Activated CD8-positive, alpha-beta T cell treated with anti-CD3 and anti-CD28 coated beads for 36 hours (primary cell): ENCODE measurements at regions not wholly inside any gene's neighbourhood (a gene's known extent, or its start where the extent isn't known, plus 50 kb on each side); places are given as distances from the start of the nearest gene placed in this dataset.

Experiments used
- ATAC-seq: fragments of 200-7000 bp; cut with Tn5 transposase; one replicate; pipeline ENCODE4 v1.10.0; 2021; ENCODE audit warnings: mild to moderate bottlenecking, moderate library complexity
- CTCF ChIA-PET: fragments of 350-600 bp; sonication (Branson Sonifier 250); formaldehyde crosslinking; loops from one replicate; lab custom pipeline; 2021; ENCODE audit warnings: antibody characterized with exemption; lab: Charles Lee
- POLR2A ChIA-PET: fragments of 350-600 bp; sonication (Branson Sonifier 250); formaldehyde crosslinking; loops from one replicate; lab custom pipeline; 2021; ENCODE audit warnings: antibody characterized with exemption; lab: Charles Lee
- DNase-seq: peaks from one replicate; pipeline ENCODE4 v3.0.0-alpha.2; 2020
- H3K27ac Mint-ChIP-seq: one replicate; pipeline ENCODE4 v1.8.0; 2021; ENCODE audit warnings: mild to moderate bottlenecking, mixed read lengths
- H3K27me3 Mint-ChIP-seq: one replicate; pipeline ENCODE4 v1.8.0; 2021; ENCODE audit warnings: mixed read lengths
- H3K36me3 Mint-ChIP-seq: one replicate; pipeline ENCODE4 v1.8.0; 2021; ENCODE audit warnings: low read depth, mixed read lengths
- H3K4me1 Mint-ChIP-seq: one replicate; pipeline ENCODE4 v1.8.0; 2021; ENCODE audit warnings: low read depth, mixed read lengths
- H3K4me3 Mint-ChIP-seq: one replicate; pipeline ENCODE4 v1.8.0; 2021; ENCODE audit warnings: mild to moderate bottlenecking, moderate library complexity, mixed read lengths
- H3K9me3 Mint-ChIP-seq: one replicate; pipeline ENCODE4 v1.8.0; 2021; ENCODE audit warnings: mixed read lengths
- intact Hi-C: fragments of 100-400 bp; cut with micrococcal nuclease; formaldehyde crosslinking; loops from one replicate; pipeline ENCODE4 v1.10.0; 2022
- TF ChIP-seq, protein P1 (sequence below): fragments of 200-600 bp; IDR thresholded peaks from one replicate; pipeline ENCODE4 v1.8.0; 2022; ENCODE audit warnings: antibody characterized with exemption, mild to moderate bottlenecking

DNA sequence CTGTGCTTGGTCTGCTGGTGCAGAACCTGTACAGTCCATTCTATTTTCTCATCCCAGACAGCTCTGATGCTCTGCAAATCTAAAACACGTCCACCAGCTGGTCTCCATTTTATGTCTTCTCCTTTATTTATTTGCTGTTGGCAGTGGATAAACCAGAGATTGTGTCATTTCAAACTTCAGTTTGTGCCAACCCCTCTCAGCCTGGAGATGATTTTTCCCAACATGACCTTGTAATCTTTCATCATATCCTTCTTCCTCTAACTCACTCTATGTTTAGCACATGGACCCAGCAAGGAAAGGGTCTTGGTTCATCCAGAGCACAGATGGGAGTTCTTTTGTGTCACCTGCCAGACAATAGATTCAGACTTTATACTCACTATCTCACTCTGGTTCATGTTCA is 273.2 kb downstream of the MTX2 start:
- ChIA-PET POLR2A (no interaction called here), CTCF (interaction anchor here (1.9 kb wide), 1 partner anchor 12 kb away, joined by 8 read pairs; no protein-coding TSS in a partner anchor)
- Mint-ChIP-seq H3K27ac (no peak overlapping the region), H3K27me3 (peaks cover 13% of the 10 kb centered on the region), H3K4me1 (no peaks in the 10 kb centered on the region), H3K36me3 (no peaks in the 10 kb centered on the region), H3K9me3 (no peaks in the 10 kb centered on the region), H3K4me3 (no peak overlapping the region)
- TF ChIP-seq, protein P1, sequence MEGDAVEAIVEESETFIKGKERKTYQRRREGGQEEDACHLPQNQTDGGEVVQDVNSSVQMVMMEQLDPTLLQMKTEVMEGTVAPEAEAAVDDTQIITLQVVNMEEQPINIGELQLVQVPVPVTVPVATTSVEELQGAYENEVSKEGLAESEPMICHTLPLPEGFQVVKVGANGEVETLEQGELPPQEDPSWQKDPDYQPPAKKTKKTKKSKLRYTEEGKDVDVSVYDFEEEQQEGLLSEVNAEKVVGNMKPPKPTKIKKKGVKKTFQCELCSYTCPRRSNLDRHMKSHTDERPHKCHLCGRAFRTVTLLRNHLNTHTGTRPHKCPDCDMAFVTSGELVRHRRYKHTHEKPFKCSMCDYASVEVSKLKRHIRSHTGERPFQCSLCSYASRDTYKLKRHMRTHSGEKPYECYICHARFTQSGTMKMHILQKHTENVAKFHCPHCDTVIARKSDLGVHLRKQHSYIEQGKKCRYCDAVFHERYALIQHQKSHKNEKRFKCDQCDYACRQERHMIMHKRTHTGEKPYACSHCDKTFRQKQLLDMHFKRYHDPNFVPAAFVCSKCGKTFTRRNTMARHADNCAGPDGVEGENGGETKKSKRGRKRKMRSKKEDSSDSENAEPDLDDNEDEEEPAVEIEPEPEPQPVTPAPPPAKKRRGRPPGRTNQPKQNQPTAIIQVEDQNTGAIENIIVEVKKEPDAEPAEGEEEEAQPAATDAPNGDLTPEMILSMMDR = no peak
- ATAC-seq = no peak
- intact Hi-C loops = no loop called here
- no peak for DNase-seq

DNA sequence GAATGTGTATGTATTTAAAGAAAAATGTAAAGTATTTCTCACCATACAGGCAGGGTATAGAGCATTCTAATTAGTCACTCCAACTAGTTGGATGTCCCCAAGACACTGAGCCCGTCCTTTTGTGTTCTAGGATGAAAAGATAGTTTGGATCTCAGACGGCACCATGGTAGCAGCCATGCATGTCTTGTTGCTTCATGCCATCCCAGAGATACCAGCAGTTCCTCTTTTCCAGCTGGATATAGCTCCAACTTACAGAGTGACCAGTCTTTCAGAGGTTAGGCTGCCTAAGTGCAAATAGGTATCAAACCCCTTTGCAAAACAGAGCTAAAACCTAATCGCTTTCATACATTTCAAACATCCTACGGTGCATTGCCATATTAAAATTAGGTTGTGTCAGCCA is 275.3 kb downstream of the MTX2 start:
- H3K4me3 Mint-ChIP-seq = no peak overlapping the region
- H3K27me3 Mint-ChIP-seq = peaks cover 15% of the 10 kb centered on the region
- TF ChIP-seq, protein P1 = no peak
- H3K9me3 Mint-ChIP-seq = no peaks in the 10 kb centered on the region
- ChIA-PET POLR2A (no interaction called here), CTCF (interaction anchor here (1.5 kb wide), 1 partner anchor 10 kb away, joined by 4 read pairs; no protein-coding TSS in a partner anchor)
- intact Hi-C loops = no loop called here
- ATAC-seq = no peak
- H3K27ac Mint-ChIP-seq = no peak overlapping the region
- no peaks in the 10 kb centered on the region for H3K36me3 Mint-ChIP-seq
- H3K4me1 Mint-ChIP-seq = no peaks in the 10 kb centered on the region
- DNase-seq = no peak

DNA sequence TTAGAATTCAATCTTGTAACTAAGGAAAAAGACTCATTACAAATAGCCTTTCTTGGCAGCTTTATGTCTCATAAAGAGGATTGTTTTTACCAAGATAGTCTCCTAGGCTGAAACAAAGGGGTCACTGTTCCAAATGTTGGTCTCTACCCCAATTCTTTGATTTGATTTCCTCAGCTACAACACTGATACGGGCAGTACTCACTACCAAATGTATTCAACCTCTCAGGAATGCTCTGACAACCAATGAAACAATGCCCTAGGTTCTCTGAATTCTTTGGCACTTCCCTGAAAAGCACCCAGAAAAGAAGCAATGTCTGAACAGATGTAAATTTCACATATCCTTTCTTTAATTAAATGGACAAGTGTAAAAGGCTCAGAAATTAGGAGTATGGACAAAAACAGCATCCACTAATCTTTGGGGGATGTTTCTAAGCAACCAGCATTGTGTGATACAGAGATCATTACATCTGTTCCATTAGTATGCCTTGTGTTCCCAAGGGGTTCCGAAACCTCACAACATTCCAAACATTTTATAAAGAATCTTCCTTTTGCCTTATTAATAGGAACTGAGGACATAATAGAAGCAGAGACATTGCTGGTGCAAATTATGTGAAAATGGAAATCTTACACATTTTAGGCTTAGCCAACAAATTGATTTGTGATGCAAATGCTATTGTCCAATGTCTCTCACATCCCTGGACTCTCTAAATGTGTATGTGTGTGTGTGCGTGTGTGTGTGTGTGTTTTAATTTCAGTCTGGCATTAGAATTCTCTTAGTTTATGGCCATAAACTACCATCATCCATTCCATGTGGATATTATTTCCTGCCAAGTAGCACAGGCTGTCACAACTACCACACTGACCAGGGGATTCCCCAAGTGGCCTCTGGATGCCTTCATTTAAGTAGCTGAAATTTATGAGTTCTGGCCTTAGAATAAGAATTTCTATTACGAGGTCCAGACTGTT is 276.0 kb downstream of the MTX2 start:
- no peak for ATAC-seq
- no peaks in the 10 kb centered on the region for H3K4me1 Mint-ChIP-seq
- intact Hi-C loops = no loop called here
- H3K4me3 Mint-ChIP-seq = no peak overlapping the region
- no peaks in the 10 kb centered on the region for H3K36me3 Mint-ChIP-seq
- POLR2A ChIA-PET = no interaction called here
- DNase-seq = no peak
- no peak overlapping the region for H3K27ac Mint-ChIP-seq
- CTCF ChIA-PET = interaction anchor here (1.4 to 1.5 kb wide), 2 partner anchors 9 kb away, joined by 4 to 5 read pairs; no protein-coding TSS in a partner anchor
- no peaks in the 10 kb centered on the region for H3K9me3 Mint-ChIP-seq
- H3K27me3 Mint-ChIP-seq = peaks cover 15% of the 10 kb centered on the region
- TF ChIP-seq, protein P1 = no peak

DNA sequence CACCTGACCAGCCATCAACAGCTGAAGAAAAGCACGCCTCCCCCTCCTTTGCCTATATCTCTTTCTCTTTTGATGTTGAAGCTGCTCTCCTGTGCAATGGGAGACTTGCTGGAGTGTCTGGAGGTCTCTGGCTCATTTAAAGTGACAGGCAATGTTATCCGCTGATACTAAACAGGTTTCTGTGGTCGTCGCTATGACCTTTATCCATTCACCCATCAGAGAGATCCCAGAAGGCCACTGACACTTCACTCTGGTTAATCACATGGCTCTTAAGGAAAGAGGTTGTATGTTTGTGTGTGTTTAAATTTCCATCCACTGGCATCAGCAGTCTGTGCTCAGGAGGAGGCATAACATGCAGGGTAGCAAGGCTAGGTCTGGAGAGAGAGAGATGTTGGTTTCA is 277.3 kb downstream of the MTX2 start:
- H3K27me3 Mint-ChIP-seq = peaks cover 18% of the 10 kb centered on the region
- H3K9me3 Mint-ChIP-seq = no peaks in the 10 kb centered on the region
- H3K4me3 Mint-ChIP-seq = no peak overlapping the region
- H3K4me1 Mint-ChIP-seq = no peaks in the 10 kb centered on the region
- TF ChIP-seq, protein P1 = no peak
- DNase-seq (no peak), ATAC-seq (no peak)
- no peaks in the 10 kb centered on the region for H3K36me3 Mint-ChIP-seq
- ChIA-PET CTCF (interaction anchor here (1.4 kb wide), 1 partner anchor 8 kb away, joined by 5 read pairs; no protein-coding TSS in a partner anchor), POLR2A (no interaction called here)
- H3K27ac Mint-ChIP-seq = no peak overlapping the region
- intact Hi-C loops = no loop called here
